Keratinocyte (primary cell): ENCODE measurements at regions not wholly inside any gene's neighbourhood (a gene's known extent, or its start where the extent isn't known, plus 50 kb on each side); places are given as distances from the start of the nearest gene placed in this dataset.

Experiments
- DNase-seq: peaks from one replicate; pipeline ENCODE4 v3.0.0-alpha.2; 2011; ENCODE audit warnings: low read depth, missing footprints, low spot score
- FAIRE-seq: peaks from 2 replicates; lab custom pipeline; 2011; peaks lifted over from hg19 to GRCh38; lab: Jason Lieb, UNC
- H2AFZ ChIP-seq: 2 replicates; pipeline ENCODE4 v1.6.0; 2012; ENCODE audit warnings: low read length, control low read depth, inconsistent platforms; ENCODE audit not compliant: control insufficient read depth
- H3K27ac ChIP-seq: 2 replicates; pipeline ENCODE4 v1.5.1; 2011; ENCODE audit warnings: low read length; ENCODE audit not compliant: control insufficient read depth, insufficient read depth
- H3K27me3 ChIP-seq: 3 replicates; pipeline ENCODE4 v1.6.0; 2011; ENCODE audit warnings: low read length; ENCODE audit not compliant: control insufficient read depth, insufficient read depth; ENCODE audit errors: extremely low read depth
- H3K36me3 ChIP-seq, 2 experiments: 2 replicates in 1 of 2; 3 replicates in 1 of 2; pipeline ENCODE4 v1.5.1; 2011; ENCODE audit warnings: low read length in 2 of 2, mild to moderate bottlenecking in 1 of 2; ENCODE audit not compliant: control insufficient read depth in 2 of 2, insufficient read depth in 2 of 2; ENCODE audit errors: extremely low read depth in 1 of 2
- H3K4me1 ChIP-seq: 3 replicates; pipeline ENCODE4 v1.5.1; 2011; ENCODE audit warnings: low read length; ENCODE audit not compliant: control insufficient read depth, insufficient read depth; ENCODE audit errors: extremely low read depth
- H3K4me2 ChIP-seq: 3 replicates; pipeline ENCODE4 v1.6.0; 2011; ENCODE audit warnings: low read depth, low read length; ENCODE audit not compliant: control insufficient read depth, insufficient read depth; ENCODE audit errors: extremely low read depth
- H3K4me3 ChIP-seq, 3 experiments: fragments of 200-600 bp in 1 of 3; sonication (generic) in 1 of 3; 2 replicates in 2 of 3; 3 replicates in 1 of 3; pipeline ENCODE4 v1.5.1; 2011 to 2016; ENCODE audit warnings: low read length in 3 of 3, mild to moderate bottlenecking in 3 of 3, control low read depth in 2 of 3, inconsistent platforms in 1 of 3, low read depth in 1 of 3, mixed read lengths in 1 of 3, mixed run types in 1 of 3, moderate library complexity in 1 of 3; ENCODE audit not compliant: control insufficient read depth in 2 of 3, insufficient read depth in 2 of 3; ENCODE audit errors: extremely low read depth in 1 of 3
- H3K79me2 ChIP-seq: 2 replicates; pipeline ENCODE4 v1.6.0; 2012; ENCODE audit warnings: low read length; ENCODE audit not compliant: control insufficient read depth, insufficient read depth
- H3K9ac ChIP-seq: 3 replicates; pipeline ENCODE4 v1.6.0; 2011; ENCODE audit warnings: low read length; ENCODE audit not compliant: control insufficient read depth, insufficient read depth; ENCODE audit errors: extremely low read depth
- H3K9me1 ChIP-seq: 3 replicates; pipeline ENCODE4 v1.6.0; 2011; ENCODE audit warnings: low read length; ENCODE audit not compliant: control insufficient read depth, insufficient read depth; ENCODE audit errors: extremely low read depth
- H3K9me3 ChIP-seq: 2 replicates; pipeline ENCODE4 v1.5.1; 2012; ENCODE audit warnings: low read depth, low read length; ENCODE audit not compliant: control insufficient read depth
- H4K20me1 ChIP-seq: 3 replicates; pipeline ENCODE4 v1.6.0; 2011; ENCODE audit warnings: low read length; ENCODE audit not compliant: control insufficient read depth, insufficient read depth; ENCODE audit errors: extremely low read depth
- EZH2 ChIP-seq: IDR thresholded peaks from one replicate; pipeline ENCODE4 v1.6.1; 2012; ENCODE audit warnings: inconsistent platforms, mild to moderate bottlenecking, low read length, moderate library complexity
- dilution Hi-C: fragments of 300-500 bp; cut with MboI; formaldehyde crosslinking; loops from one replicate; pipeline ENCODE4 v1.7.0; 2020; ENCODE audit warnings: low sequenced_read_pairs; ENCODE audit not compliant: extremely low pct_ligation_motif_present
- TF ChIP-seq, protein P1 (sequence below), 3 experiments: IDR thresholded peaks in 1 of 3; conservative IDR thresholded peaks in 1 of 3; optimal IDR thresholded peaks in 1 of 3; 2 replicates in 2 of 3; 3 replicates in 1 of 3; pipeline versions ENCODE3 to v1.5.1; 2011; ENCODE audit warnings: low read length in 3 of 3, mild to moderate bottlenecking in 3 of 3, moderate library complexity in 2 of 3, control low read depth in 1 of 3, inconsistent platforms in 1 of 3; ENCODE audit not compliant: insufficient read depth in 2 of 3; ENCODE audit errors: extremely low read depth in 1 of 3

DNA sequence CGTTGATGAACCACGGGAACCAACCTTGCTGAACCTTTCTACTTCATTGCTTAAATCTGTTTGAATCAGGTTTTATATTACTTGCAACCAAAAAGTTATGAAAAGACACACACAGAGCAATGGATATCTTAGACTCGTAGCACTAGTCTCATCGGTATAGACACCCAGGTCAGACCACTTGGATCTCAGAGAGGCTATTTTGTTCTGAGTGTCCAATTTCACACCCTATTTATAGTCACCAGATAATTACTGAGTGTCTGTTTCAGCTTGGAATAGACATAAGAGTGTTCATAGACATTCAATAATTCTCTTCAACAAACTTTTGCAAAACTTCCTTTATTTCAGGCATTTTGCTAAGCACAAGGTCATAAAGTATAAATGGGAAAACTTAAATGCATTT lies 145.4 kb upstream of the EGFLAM start:
- H3K27me3 ChIP-seq: no peaks in the 10 kb centered on the region
- no peak for FAIRE-seq

DNA sequence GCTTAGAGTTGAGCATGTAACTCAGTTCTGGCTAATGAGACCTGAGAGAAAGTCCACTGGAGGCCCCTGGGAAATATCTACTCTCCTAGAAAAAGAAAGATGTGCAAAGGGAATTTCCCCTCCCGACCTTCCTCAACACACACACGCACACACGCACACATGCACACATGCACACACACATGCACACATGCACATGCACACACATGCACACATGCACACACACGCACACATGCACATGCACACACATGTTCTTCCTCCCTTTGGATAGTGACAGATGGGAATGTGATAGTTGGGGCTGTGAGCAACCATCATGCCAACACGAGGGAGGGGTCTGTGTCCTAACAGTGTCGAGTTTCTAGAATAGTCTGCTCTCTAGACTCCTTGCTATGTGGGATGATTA lies 148.2 kb upstream of the EGFLAM start:
- Histone ChIP-seq H3K4me3 (no peak overlapping the region), H3K79me2 (no peaks in the 10 kb centered on the region), H3K9ac (no peak overlapping the region), H3K4me1 (no peaks in the 10 kb centered on the region), H4K20me1 (no peaks in the 10 kb centered on the region), H3K36me3 (no peaks in the 10 kb centered on the region), H3K4me2 (no peak overlapping the region), H3K27me3 (no peaks in the 10 kb centered on the region), H2AFZ (no peak overlapping the region), H3K9me1 (no peaks in the 10 kb centered on the region), H3K27ac (no peak overlapping the region), H3K9me3 (no peaks in the 10 kb centered on the region)
- dilution Hi-C loops: no loop called here
- FAIRE-seq (no peak), DNase-seq (no peak)
- TF ChIP-seq EZH2: no peak
- TF ChIP-seq, protein P1, sequence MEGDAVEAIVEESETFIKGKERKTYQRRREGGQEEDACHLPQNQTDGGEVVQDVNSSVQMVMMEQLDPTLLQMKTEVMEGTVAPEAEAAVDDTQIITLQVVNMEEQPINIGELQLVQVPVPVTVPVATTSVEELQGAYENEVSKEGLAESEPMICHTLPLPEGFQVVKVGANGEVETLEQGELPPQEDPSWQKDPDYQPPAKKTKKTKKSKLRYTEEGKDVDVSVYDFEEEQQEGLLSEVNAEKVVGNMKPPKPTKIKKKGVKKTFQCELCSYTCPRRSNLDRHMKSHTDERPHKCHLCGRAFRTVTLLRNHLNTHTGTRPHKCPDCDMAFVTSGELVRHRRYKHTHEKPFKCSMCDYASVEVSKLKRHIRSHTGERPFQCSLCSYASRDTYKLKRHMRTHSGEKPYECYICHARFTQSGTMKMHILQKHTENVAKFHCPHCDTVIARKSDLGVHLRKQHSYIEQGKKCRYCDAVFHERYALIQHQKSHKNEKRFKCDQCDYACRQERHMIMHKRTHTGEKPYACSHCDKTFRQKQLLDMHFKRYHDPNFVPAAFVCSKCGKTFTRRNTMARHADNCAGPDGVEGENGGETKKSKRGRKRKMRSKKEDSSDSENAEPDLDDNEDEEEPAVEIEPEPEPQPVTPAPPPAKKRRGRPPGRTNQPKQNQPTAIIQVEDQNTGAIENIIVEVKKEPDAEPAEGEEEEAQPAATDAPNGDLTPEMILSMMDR (optimal IDR thresholded peaks at IDR 0.05 in 1 of 3, IDR thresholded peaks at IDR 0.05 in 1 of 3, conservative IDR thresholded peaks at IDR 0.05 in 1 of 3; ENCODE audit: extremely low read depth in 1 of 3, insufficient read depth in 2 of 3, low read length in 3 of 3): no peak

More for the DNA sequence above, 145.4 kb upstream of the EGFLAM start:
- Histone ChIP-seq H2AFZ (no peak overlapping the region), H3K79me2 (no peaks in the 10 kb centered on the region), H3K9me3 (no peaks in the 10 kb centered on the region), H3K9ac (no peak overlapping the region), H3K9me1 (no peaks in the 10 kb centered on the region), H3K36me3 (no peaks in the 10 kb centered on the region), H3K4me2 (no peak overlapping the region), H4K20me1 (no peaks in the 10 kb centered on the region), H3K27ac (no peak overlapping the region), H3K4me1 (no peaks in the 10 kb centered on the region), H3K4me3 (no peak overlapping the region)
- DNase-seq: no peak
- no peak for TF ChIP-seq EZH2
- TF ChIP-seq, protein P1 (optimal IDR thresholded peaks at IDR 0.05 in 1 of 3, IDR thresholded peaks at IDR 0.05 in 1 of 3, conservative IDR thresholded peaks at IDR 0.05 in 1 of 3; ENCODE audit: extremely low read depth in 1 of 3, insufficient read depth in 2 of 3, low read length in 3 of 3): no peak
- dilution Hi-C loops: no loop called here
